ENCODE measurements at regions not wholly inside any gene's neighbourhood (a gene's known extent, or its start where the extent isn't known, plus 50 kb on each side); places are given as distances from the start of the nearest gene placed in this dataset.

- no peak for DNase-seq
Observed at GRCh38 chr6:165869526-165869925, 206.5 kb upstream of the PDE10A start.

DNA sequence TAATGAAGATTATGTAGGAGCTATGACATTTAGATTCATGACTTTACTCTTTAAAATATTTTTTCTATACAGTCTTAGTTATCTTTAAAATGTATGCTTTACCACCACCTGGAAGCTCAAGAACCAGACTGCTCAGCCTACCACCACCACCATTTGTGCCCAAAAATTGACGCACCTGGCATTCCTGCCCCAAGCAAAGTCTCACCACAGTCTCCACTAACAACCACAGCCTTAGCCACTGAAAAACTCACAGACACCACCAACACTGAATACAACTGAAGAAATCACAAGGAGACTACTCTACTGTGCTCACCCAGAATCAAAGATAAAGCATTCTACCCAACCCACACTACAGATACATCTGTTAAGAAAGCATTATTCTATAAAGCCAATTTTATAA, 201.9 kb upstream of the PDE10A start:
- no peak for DNase-seq

DNA sequence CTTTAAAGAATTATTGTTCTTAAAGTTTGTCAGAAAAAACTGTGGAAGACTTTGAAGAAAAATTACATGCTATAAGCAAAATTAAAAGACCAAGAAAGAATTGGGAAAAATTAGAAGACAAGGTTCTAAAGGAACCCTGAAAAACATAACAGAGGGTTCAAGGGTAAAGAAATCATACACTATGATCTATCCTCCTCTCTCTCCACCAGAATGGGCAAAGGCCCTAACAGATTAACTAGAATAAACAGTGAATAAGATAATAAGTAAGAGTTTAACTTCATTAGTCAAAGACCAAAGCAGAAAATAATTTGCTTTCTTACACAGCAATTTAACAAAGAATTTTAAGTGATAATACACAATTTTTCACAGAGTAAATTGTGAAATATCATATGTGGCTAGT, 201.2 kb upstream of the PDE10A start:
- no peak for DNase-seq

GRCh38 chr6:165863801-165864200, 200.8 kb upstream of the PDE10A start:
- no peak for DNase-seq

DNA sequence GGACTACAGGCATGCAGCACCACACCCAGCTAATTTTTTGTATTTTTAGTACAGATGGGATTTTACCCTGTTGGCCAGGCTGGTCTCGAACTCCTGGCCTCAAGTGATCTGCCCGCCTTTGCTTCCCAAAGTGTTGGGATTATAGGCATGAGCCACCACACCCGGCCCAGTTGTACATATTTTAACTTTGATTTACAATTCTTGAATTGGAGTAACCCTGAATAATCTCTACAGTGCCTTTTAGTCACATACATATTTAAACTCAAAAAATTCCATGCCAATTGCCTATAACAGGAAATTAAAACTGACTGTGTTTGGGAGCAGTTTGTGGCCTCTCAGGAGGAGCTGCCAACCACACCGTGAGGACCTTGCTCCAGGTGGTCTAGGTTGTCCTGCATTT, 199.8 kb upstream of the PDE10A start:
- DNase-seq = no peak

GRCh38 chr6:165861226-165861625, 198.2 kb upstream of the PDE10A start:
- no peak for DNase-seq

GRCh38 chr6:165858586-165858985, 195.5 kb upstream of the PDE10A start:
- DNase-seq = no peak

GRCh38 chr6:165855856-165856255, 192.8 kb upstream of the PDE10A start:
- no peak for DNase-seq

DNA sequence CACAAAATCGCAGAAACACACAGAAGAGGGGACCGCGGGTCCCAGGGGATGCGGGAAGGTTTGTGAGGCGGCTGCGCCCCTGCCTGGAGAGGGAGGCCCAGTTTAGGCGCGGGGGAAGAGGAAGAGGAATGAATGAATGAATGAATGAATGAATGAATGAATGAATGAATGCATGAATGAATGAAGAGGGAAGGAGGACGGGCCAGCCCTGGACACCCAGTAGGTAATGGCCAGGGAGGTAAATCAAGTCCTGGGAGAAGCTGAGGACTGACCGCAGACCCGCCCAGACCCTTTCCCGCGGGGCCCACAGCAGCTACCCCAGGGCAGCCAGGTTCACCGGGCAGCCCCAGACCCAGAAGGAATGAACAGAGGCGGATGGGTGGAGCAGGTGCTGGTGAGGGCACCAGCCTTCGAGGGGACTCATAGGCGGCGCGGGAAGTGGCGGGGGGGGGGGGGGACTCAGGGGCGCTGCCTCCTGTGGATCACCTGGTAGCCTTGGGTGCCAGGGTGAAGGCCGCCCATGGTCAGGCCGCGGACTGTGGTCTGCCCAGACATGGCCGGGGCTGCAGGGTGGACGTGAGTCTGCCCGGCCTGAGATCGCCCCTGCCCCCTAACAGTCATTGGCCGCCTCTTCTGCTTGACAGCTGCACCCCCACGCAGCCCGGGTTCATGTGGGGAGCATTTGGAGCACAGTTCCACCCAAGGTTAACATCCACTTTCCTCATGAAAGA, 192.0 kb upstream of the PDE10A start:
- DNase-seq = no peak

GRCh38 chr6:165854061-165854862, 191.2 kb upstream of the PDE10A start:
- no peak for DNase-seq

- no peak for DNase-seq
Observed at GRCh38 chr6:165852676-165853075, 189.6 kb upstream of the PDE10A start.

DNA sequence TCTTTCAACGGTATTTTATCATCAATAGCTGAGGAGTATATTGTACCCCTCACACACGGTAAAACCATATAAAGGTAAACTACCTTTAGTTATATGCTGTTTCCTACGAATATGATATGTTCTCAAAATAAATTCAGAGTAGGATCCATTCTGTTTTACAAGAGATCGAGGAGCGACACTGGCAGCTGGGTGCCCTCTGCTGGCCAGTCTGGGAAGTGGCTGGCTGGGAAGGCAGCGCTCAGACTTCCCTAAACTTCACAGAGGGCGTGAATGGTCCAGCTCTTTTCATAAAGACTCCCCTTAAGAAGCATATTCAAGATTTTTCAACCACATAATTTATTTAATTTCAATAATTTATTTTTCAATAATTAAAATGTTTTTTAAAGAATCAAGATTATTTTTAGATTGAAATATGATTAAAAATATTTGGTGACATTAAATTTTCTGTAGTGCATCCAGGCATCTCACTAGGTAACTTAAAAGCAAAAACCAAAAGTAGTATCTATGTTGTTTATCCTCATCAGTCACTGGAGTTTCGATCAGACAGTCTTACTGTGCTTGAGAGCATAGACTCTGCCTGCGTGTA, 187.5 kb upstream of the PDE10A start:
- peak; percentile 45 to 71 for DNase-seq

DNA sequence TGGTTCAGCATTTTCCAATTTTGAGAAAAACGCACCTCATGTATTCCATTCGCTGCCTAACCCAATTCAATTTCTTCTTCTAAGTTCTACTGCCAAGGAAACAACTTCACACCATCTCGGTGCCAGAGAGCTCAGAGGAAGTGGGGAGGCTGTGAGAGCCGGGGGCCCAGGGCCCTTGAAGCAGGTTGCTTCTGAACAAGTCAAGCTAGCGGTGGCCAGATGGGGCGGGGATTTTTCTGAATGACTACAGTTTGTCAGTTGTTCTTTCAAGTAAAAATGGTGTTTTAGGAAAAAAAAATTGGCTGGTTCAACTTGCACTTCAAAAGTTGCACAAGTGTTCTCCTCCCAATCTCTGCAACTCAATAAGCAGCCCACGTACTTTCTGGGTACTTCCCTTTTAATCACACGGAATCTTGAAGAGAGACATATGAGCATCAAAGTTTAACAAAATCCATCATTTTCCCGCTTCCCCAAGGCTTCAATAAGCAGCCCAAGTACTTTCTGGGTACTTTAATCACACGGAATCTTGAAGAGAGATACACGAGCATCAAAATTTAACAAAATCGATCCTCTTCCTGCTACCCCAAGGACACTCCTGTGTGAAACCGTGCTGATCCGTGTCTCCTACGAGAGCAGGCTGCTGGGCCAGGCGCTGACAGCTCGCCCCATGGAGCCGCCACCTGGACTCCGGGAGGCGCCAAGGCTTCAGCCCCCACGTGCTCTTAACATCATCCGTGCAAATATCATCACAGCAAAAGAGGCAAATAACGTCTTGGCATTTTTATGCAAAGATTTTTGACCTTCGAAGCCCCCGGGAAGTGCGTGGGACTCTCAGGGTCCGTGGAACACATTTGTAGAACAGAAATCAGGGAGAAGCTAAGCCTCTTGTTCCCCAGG, 186.7 kb upstream of the PDE10A start:
- DNase-seq = no peak

GRCh38 chr6:165848086-165848426, 185.0 kb upstream of the PDE10A start:
- DNase-seq = no peak

- no peak for DNase-seq
Observed at GRCh38 chr6:165847407-165848085, 184.5 kb upstream of the PDE10A start.

DNA sequence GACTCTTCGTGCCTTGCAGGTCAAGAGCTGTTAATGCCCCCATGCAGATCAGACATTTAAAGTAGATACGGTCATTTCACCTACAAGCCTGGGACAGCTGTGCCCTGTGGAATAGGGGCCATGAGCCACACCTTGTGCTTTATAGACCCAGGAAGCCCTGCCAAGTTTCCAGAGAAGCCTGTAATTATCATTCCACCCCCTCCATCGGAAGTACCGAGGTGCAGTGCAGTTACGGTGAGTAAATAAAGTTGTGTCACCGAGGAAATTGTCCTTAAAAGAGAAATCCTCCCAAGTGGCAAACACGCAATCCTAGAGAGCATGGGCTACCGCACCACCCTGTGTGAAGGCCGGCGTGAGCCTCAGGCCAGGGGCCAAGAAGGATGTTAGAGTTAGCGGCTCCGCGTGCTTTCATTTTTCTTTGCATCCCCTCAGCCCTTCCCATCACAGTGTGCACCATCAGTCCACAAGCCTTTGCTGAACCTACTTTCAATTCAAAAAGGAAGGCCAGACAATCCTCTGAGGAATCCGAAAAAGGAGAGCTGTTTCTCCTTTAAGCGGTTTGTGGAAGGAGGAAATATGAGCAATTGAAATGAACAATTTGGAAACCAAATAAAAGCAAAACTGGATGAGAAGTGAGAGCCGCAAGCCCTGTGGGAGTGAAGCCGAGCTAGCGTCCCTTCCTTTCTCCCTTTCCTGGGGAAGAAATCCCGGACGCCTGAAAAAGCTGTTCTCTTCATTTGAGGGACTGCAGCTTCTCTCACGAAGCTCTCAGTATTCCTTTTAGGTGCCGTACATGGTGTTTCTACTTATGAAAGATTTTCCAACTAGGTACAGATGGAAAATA, 183.3 kb upstream of the PDE10A start:
- DNase-seq = no peak

GRCh38 chr6:165845493-165845892, 182.5 kb upstream of the PDE10A start:
- DNase-seq = no peak

- no peak for DNase-seq
Observed at GRCh38 chr6:165844801-165845364, 181.8 kb upstream of the PDE10A start.

DNA sequence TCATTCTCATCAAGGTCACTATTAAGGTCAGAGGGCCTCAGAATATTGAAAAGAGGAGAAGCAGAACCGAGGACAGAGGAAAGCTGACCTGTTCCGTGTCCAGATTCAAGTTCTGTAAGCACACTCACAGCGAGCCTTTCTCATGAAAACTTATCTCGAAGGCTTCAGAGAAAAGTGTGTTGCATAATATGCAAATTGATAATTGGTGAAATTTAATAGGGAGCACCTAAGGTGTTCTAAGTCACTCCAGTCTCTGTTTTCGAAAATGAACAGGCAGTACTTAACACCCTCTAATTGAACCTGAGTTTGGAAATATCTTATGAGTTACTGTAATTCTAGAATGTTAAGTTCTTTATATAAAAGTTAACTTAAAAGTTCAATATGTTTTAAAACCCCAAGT, 181.2 kb upstream of the PDE10A start:
- no peak for DNase-seq

DNA sequence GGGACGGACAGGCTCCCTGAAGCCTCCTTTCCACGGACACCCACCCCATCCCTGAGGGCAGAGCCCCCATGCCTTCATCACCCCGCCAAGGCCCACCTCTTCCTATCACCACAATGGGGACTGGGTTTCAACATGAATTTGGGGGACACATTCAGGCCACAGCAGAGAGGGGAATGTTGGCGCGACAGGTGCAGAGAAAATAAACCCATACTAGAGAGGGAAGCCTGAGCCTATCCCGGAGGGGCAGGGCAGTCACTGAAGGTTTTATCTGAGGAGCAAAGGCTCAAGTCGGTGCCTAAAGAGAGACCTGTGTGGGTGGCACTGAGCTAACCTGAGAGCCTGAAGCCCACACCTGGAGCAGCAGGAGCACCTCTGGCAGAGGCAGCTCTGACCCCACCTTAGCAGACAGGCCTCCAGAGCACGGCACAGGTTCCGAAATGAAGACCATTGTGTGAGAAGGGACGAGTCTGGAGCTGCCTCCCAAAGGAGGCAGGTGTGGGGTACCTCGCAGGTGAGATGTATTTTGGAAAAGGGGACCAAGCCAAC, 180.6 kb upstream of the PDE10A start:
- no peak for DNase-seq

DNA sequence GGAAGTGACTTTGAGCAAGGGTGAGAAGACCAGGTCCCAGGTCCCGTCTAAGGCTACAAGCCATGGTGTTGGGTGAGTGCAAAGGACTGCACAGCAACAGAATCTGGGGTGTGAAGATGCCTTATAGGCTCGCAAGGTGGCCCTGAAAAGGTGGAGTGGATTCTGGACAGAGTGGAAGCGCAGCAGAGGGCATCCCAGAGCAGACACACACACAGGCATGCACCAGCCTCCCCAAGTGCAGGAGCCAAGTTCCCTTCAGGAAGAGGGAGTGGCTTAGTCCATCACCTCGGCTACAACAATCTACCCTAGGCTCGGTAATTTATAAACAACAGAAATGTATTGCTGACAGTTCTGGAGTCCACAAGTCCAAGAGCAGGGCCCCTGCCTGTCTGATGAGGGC, 180.1 kb upstream of the PDE10A start:
- no peak for DNase-seq

All from Kasumi-1 (cell line).